Smooth muscle cell (in vitro differentiated cells): ENCODE measurements at regions not wholly inside any gene's neighbourhood (a gene's known extent, or its start where the extent isn't known, plus 50 kb on each side); places are given as distances from the start of the nearest gene placed in this dataset.
A peak's percentile ranks its signal among the peaks of the same experiment; 100 is the strongest.

ENCODE experiments used
- DNase-seq: peaks from one replicate; lab custom pipeline; 2025; ENCODE audit not compliant: unreplicated experiment; lab: John Stamatoyannopoulos, UW
- H2AFZ ChIP-seq: fragments of 200-600 bp; sonication (generic); 2 replicates; pipeline ENCODE4 v1.6.0; 2016; ENCODE audit warnings: antibody characterized with exemption, low read depth, mild to moderate bottlenecking
- H3F3A ChIP-seq: fragments of 200-600 bp; sonication (generic); 2 replicates; pipeline ENCODE4 v1.6.0; 2017; ENCODE audit warnings: antibody characterized with exemption, low read depth
- H3K27ac ChIP-seq: fragments of 200-600 bp; sonication (generic); 2 replicates; pipeline ENCODE4 v1.5.1; 2016; ENCODE audit warnings: low read depth, mild to moderate bottlenecking
- H3K27me3 ChIP-seq: fragments of 200-600 bp; sonication (generic); 2 replicates; pipeline ENCODE4 v1.6.1; 2016; ENCODE audit warnings: low read depth, mild to moderate bottlenecking
- H3K36me3 ChIP-seq: fragments of 200-600 bp; sonication (generic); 2 replicates; pipeline ENCODE4 v1.5.1; 2016; ENCODE audit warnings: low read depth
- H3K4me1 ChIP-seq: fragments of 200-600 bp; sonication (generic); 2 replicates; pipeline ENCODE4 v1.5.1; 2016; ENCODE audit warnings: low read depth
- H3K4me2 ChIP-seq: fragments of 200-600 bp; sonication (generic); 2 replicates; pipeline ENCODE4 v1.6.0; 2016; ENCODE audit warnings: mild to moderate bottlenecking
- H3K4me3 ChIP-seq: fragments of 200-600 bp; sonication (generic); 2 replicates; pipeline ENCODE4 v1.5.1; 2016; ENCODE audit warnings: mild to moderate bottlenecking
- H3K79me2 ChIP-seq: fragments of 200-600 bp; sonication (generic); 2 replicates; pipeline ENCODE4 v1.6.0; 2016; ENCODE audit warnings: low read depth, mild to moderate bottlenecking
- H3K9ac ChIP-seq: fragments of 200-600 bp; sonication (generic); 2 replicates; pipeline ENCODE4 v1.6.0; 2016; ENCODE audit warnings: low read depth
- H3K9me3 ChIP-seq: fragments of 200-600 bp; sonication (generic); replicated peaks from 2 replicates; pipeline ENCODE4 v1.5.1; 2016; ENCODE audit warnings: low read depth
- H4K20me1 ChIP-seq: fragments of 200-600 bp; sonication (generic); 2 replicates; pipeline ENCODE4 v1.6.0; 2016; ENCODE audit warnings: low read depth
- CTCF ChIP-seq: fragments of 200-600 bp; sonication (generic); IDR thresholded peaks from 2 replicates; pipeline ENCODE4 v1.5.1; 2017; ENCODE audit warnings: borderline replicate concordance, mild to moderate bottlenecking, antibody characterized with exemption; ENCODE audit not compliant: insufficient read depth, poor library complexity, severe bottlenecking
- WGBS: methylation state at CpG from one replicate; pipeline ENCODE4 v1.1.7; 2016; ENCODE audit warnings: low lambda C conversion rate; 5-methylcytosine and 5-hydroxymethylcytosine counted together

GRCh38 chr5:84477485-84477884, 92.8 kb upstream of the EDIL3 start:
- no peak for TF ChIP-seq CTCF
- H3K4me2 ChIP-seq, result no peak overlapping the region
- no peak overlapping the region for H3K4me3 ChIP-seq
- no peak for DNase-seq
- 92% methylated on average over 2 of the region's 2 CpGs for WGBS
- H3K9me3 ChIP-seq, result no peaks in the 10 kb centered on the region
- no peaks in the 10 kb centered on the region for H3K4me1 ChIP-seq
- H4K20me1 ChIP-seq, result no peaks in the 10 kb centered on the region
- no peaks in the 10 kb centered on the region for H3K79me2 ChIP-seq
- no peaks in the 10 kb centered on the region for H3K27me3 ChIP-seq
- H3K36me3 ChIP-seq, result no peaks in the 10 kb centered on the region
- no peaks in the 10 kb centered on the region for H3F3A ChIP-seq
- no peak overlapping the region for H3K27ac ChIP-seq
- no peak overlapping the region for H2AFZ ChIP-seq
- H3K9ac ChIP-seq, result no peak overlapping the region

- WGBS, result 98% methylated on average over 4 of the region's 4 CpGs
- H4K20me1 ChIP-seq, result no peaks in the 10 kb centered on the region
- no peak for DNase-seq
Measured at GRCh38 chr5:84474126-84474525, 89.4 kb upstream of the EDIL3 start.

DNA sequence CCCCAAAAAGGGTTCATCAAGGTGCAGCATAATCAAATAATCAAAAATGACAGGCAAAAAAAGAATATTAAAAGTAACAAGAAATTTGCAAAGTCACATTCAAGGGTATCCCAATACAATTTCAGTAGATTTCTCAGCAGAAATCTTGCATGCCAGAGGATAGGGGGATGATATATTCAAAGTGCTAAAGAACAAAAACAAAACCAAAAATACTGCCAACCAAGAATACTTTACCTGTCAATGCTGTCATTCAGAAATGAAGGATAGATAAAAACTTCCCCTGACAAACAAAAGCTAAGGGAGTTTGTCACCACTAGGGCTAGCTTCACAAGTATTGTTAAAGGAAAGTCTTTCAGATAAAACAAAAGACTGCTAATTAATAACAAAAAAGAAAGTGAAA, 68.7 kb upstream of the EDIL3 start:
- H3K4me3 ChIP-seq, result no peak overlapping the region
- H3K27me3 ChIP-seq, result no peaks in the 10 kb centered on the region
- peaks cover 6% of the 10 kb centered on the region for H3K9me3 ChIP-seq
- no peak overlapping the region for H3K4me2 ChIP-seq
- no peak overlapping the region for H3K9ac ChIP-seq
- TF ChIP-seq CTCF, result no peak
- H3K27ac ChIP-seq, result no peak overlapping the region
- no peaks in the 10 kb centered on the region for H3K79me2 ChIP-seq
- H4K20me1 ChIP-seq, result no peaks in the 10 kb centered on the region
- no peaks in the 10 kb centered on the region for H3K4me1 ChIP-seq
- H3F3A ChIP-seq, result no peaks in the 10 kb centered on the region
- no peak overlapping the region for H2AFZ ChIP-seq
- no peaks in the 10 kb centered on the region for H3K36me3 ChIP-seq
- DNase-seq, result no peak

More at GRCh38 chr5:84474126-84474525, 89.4 kb upstream of the EDIL3 start:
- H3K4me2 ChIP-seq, result no peak overlapping the region
- no peak overlapping the region for H3K4me3 ChIP-seq
- H3K4me1 ChIP-seq, result no peaks in the 10 kb centered on the region
- no peaks in the 10 kb centered on the region for H3K9me3 ChIP-seq
- H2AFZ ChIP-seq, result no peak overlapping the region
- no peaks in the 10 kb centered on the region for H3K27me3 ChIP-seq
- H3K79me2 ChIP-seq, result no peaks in the 10 kb centered on the region
- no peak for TF ChIP-seq CTCF
- no peak overlapping the region for H3K9ac ChIP-seq
- no peaks in the 10 kb centered on the region for H3K36me3 ChIP-seq
- H3F3A ChIP-seq, result no peaks in the 10 kb centered on the region
- no peak overlapping the region for H3K27ac ChIP-seq

GRCh38 chr5:84450617-84451414, 66.1 kb upstream of the EDIL3 start:
- H3K27ac ChIP-seq, result no peak overlapping the region
- H2AFZ ChIP-seq, result no peak overlapping the region
- 90% methylated on average over 2 of the region's 2 CpGs for WGBS
- no peaks in the 10 kb centered on the region for H3K27me3 ChIP-seq
- H4K20me1 ChIP-seq, result no peaks in the 10 kb centered on the region
- peak; percentile 41 for TF ChIP-seq CTCF
- no peaks in the 10 kb centered on the region for H3K79me2 ChIP-seq
- H3K4me3 ChIP-seq, result no peak overlapping the region
- DNase-seq, result no peak
- H3K9ac ChIP-seq, result no peak overlapping the region
- H3K9me3 ChIP-seq, result peaks cover 6% of the 10 kb centered on the region
- H3F3A ChIP-seq, result no peaks in the 10 kb centered on the region
- H3K4me2 ChIP-seq, result no peak overlapping the region
- H3K4me1 ChIP-seq, result no peaks in the 10 kb centered on the region
- no peaks in the 10 kb centered on the region for H3K36me3 ChIP-seq
